RKO (cell line): ENCODE measurements at regions not wholly inside any gene's neighbourhood (a gene's known extent, or its start where the extent isn't known, plus 50 kb on each side); places are given as distances from the start of the nearest gene placed in this dataset.

Experiments used
- DNase-seq: peaks from one replicate; pipeline ENCODE4 v3.0.0-alpha.2; 2016; ENCODE audit warnings: low spot score

- no peak for DNase-seq
These were observed 93.2 kb upstream of the RTL6 start for GRCh38 chr22:44591146-44591790.

GRCh38 chr22:44590291-44590690 is 92.3 kb upstream of the RTL6 start:
- no peak for DNase-seq

- no peak for DNase-seq
These were observed 91.8 kb upstream of the RTL6 start for GRCh38 chr22:44589831-44590230.

GRCh38 chr22:44588348-44588747 is 90.3 kb upstream of the RTL6 start:
- no peak for DNase-seq

- no peak for DNase-seq
These were observed 89.8 kb upstream of the RTL6 start for GRCh38 chr22:44587737-44588310.

- DNase-seq = no peak
These were observed 89.1 kb upstream of the RTL6 start for GRCh38 chr22:44586999-44587736.

- no peak for DNase-seq
These were observed 88.4 kb upstream of the RTL6 start for GRCh38 chr22:44586351-44586990.

GRCh38 chr22:44585559-44586350 is 87.7 kb upstream of the RTL6 start:
- no peak for DNase-seq

GRCh38 chr22:44584256-44584902 is 86.3 kb upstream of the RTL6 start:
- DNase-seq = no peak

- no peak for DNase-seq
These were observed 85.8 kb upstream of the RTL6 start for GRCh38 chr22:44583854-44584253.

GRCh38 chr22:44583061-44583760 is 85.2 kb upstream of the RTL6 start:
- no peak for DNase-seq

GRCh38 chr22:44582016-44582415 is 84.0 kb upstream of the RTL6 start:
- no peak for DNase-seq

- DNase-seq = no peak
These were observed 83.0 kb upstream of the RTL6 start for GRCh38 chr22:44581096-44581435.

- DNase-seq = no peak
These were observed 82.4 kb upstream of the RTL6 start for GRCh38 chr22:44580176-44581095.

- DNase-seq = no peak
These were observed 80.6 kb upstream of the RTL6 start for GRCh38 chr22:44578516-44579230.

- DNase-seq = no peak
These were observed 80.1 kb upstream of the RTL6 start for GRCh38 chr22:44578110-44578457.

GRCh38 chr22:44577391-44578109 is 79.5 kb upstream of the RTL6 start:
- DNase-seq = no peak

GRCh38 chr22:44576311-44577260 is 78.6 kb upstream of the RTL6 start:
- DNase-seq = no peak
